Muscle layer of duodenum (tissue), 2 donors: ENCODE measurements at regions not wholly inside any gene's neighbourhood (a gene's known extent, or its start where the extent isn't known, plus 50 kb on each side); places are given as distances from the start of the nearest gene placed in this dataset.

Source experiments
- H3K27ac ChIP-seq: one replicate; pipeline ENCODE4 v1.7.0; 2013; ENCODE audit warnings: mild to moderate bottlenecking, low read length
- H3K27me3 ChIP-seq: one replicate; pipeline ENCODE4 v1.7.0; 2013; ENCODE audit warnings: low read depth, mild to moderate bottlenecking, control low read depth, low read length
- H3K36me3 ChIP-seq, 2 donors: one replicate each; pipeline ENCODE4 v1.7.0; 2013; ENCODE audit warnings: low read length in 2 of 2, control low read depth in 1 of 2, mild to moderate bottlenecking in 1 of 2; ENCODE audit not compliant: insufficient read depth in 2 of 2, control insufficient read depth in 1 of 2
- H3K4me1 ChIP-seq, 2 donors: one replicate each; pipeline ENCODE4 v1.7.0; 2013; ENCODE audit warnings: low read length in 2 of 2, mild to moderate bottlenecking in 2 of 2, control low read depth in 1 of 2, moderate library complexity in 1 of 2; ENCODE audit not compliant: insufficient read depth in 2 of 2, control insufficient read depth in 1 of 2
- H3K4me3 ChIP-seq, 2 donors: one replicate each; pipeline ENCODE4 v1.7.0; 2013; ENCODE audit warnings: low read length in 2 of 2, low read depth in 1 of 2, mild to moderate bottlenecking in 1 of 2
- H3K9me3 ChIP-seq, 2 donors: one replicate each; pipeline ENCODE4 v1.7.0; 2013; ENCODE audit warnings: low read length in 2 of 2, control low read depth in 1 of 2, mild to moderate bottlenecking in 1 of 2; ENCODE audit not compliant: control insufficient read depth in 1 of 2
- donor health status: healthy.

DNA sequence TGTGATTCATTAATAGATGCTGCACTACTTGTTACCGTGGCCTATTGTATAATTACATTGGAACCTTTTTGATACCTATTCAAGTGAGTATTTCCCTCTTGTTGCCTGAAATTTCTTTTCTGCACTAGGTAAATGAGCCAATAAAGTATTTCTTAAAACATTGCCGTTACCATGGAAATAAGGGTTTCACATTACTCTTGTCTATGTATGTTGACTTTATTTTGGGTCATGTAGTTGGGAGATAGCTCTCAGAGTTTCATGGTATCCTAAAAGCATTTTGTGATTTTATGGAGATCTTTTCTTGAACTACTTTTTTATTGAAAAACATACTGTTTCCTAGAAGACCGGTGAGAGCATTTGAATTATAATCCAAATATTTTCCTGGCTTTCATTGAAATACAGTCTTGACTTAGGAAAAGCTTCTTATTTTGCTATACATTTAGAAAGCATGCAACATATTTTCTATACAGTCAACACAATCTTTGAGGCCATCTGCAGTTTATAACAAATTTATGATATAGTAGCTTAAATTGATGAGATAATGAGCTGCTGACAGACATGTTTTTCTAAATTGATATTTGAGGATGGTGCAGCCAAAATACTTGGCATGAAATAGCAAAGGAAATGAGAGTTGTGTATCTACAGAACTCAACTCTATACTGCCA lies 650.4 kb downstream of the RFPL4B start:
- no peaks in the 10 kb centered on the region for H3K9me3 ChIP-seq
- H3K27me3 ChIP-seq: no peaks in the 10 kb centered on the region
- no peak overlapping the region for H3K4me3 ChIP-seq
- H3K4me1 ChIP-seq: no peaks in the 10 kb centered on the region
- H3K27ac ChIP-seq: no peak overlapping the region
- no peaks in the 10 kb centered on the region for H3K36me3 ChIP-seq

DNA sequence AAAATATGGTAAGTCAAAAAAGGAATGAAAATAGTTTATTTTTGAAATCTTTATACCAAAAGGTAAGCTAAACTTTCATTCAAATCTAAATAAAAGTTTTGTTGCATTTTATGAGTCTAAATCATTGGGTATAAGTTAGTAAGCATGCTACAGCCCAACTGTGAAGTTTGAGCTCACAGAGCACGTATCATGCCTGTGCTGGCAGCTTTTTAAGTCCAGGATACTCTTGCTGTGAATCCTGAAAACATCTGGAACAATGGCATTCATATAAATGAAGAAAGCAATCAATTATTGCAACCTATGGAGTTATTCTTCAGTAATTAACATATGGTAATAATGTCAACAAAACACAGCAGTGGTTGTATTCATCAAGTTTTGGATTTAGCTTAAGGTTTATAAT lies 656.9 kb downstream of the RFPL4B start:
- H3K4me3 ChIP-seq: no peak overlapping the region
- no peaks in the 10 kb centered on the region for H3K27me3 ChIP-seq
- no peak overlapping the region for H3K27ac ChIP-seq
- no peaks in the 10 kb centered on the region for H3K4me1 ChIP-seq
- no peaks in the 10 kb centered on the region for H3K9me3 ChIP-seq
- H3K36me3 ChIP-seq: no peaks in the 10 kb centered on the region

DNA sequence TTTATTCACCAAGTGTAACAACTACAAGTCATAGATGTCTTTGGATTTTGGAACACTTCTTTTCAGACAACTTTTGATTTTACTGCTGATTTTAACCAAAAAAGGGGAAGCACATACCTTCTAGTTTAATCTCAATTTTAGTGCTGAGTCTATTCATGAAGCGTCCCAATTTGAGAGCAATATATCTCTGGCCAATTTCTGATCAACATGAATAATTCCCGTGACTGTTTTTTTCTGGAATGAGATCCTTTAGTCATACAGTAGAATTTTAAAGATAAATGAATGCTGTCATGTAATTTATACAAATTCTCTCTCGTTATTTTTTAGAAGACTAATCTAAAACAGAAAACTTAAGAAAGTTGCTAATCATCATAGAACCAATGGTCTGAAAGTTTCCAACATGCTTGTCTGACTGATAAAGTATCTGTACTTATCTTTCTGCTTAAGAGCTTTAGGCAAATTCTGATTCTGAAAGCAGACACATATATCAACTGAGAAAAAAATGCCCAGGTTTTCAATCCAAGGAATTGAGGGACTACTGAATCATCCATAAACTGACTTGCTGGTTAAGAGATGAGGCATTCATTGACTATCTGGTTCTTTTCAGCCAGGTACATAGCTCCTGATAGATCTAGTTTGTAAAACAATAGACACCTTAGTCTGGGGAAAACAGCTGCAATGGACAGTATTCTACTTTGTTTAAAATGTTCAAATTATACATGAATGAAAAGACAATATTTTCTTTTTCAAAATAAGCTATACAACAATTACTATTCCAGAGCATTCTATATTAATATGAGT lies 657.5 kb downstream of the RFPL4B start:
- H3K36me3 ChIP-seq: no peaks in the 10 kb centered on the region
- H3K4me1 ChIP-seq: no peaks in the 10 kb centered on the region
- H3K27ac ChIP-seq: no peak overlapping the region
- no peak overlapping the region for H3K4me3 ChIP-seq
- no peaks in the 10 kb centered on the region for H3K9me3 ChIP-seq
- H3K27me3 ChIP-seq: no peaks in the 10 kb centered on the region

DNA sequence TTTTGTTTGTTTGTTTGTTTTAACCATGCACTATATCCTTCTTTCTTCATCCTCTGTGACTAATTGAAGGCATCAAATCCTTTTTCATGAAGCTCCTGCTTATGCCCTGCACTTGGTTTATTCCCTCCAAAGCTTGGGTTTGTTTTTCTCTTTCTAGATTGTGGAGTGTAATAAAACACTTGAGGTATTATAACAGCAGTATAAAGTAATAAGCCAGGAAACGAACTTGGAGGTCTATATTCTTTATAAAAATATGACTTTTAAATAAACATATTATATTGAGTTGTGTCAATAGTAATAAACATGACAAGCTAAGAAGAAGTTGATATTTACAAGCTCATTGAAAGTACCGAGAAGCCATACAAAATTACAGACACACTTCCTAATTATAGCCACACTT lies 659.4 kb downstream of the RFPL4B start:
- no peaks in the 10 kb centered on the region for H3K36me3 ChIP-seq
- no peaks in the 10 kb centered on the region for H3K4me1 ChIP-seq
- no peak overlapping the region for H3K27ac ChIP-seq
- no peaks in the 10 kb centered on the region for H3K9me3 ChIP-seq
- H3K4me3 ChIP-seq: no peak overlapping the region
- H3K27me3 ChIP-seq: no peaks in the 10 kb centered on the region

DNA sequence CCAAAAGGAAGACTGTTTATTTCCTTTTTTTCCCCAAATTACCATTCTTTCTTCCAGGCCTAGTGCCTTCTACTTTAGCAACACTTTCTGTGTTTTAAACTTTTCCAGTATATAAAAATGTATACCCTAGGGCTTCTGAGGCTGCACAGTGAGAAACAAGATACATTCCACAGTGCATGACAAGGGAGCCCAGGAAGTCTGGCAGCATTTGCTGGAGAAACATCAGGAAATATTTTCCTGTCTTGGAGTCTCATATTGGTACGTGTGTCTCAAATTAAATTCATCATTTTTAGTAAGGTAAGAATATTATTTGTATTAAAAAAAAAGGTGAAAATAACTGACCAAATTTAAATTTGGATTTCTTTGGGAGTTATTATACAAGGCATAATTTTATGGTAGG lies 662.6 kb downstream of the RFPL4B start:
- no peaks in the 10 kb centered on the region for H3K36me3 ChIP-seq
- H3K27me3 ChIP-seq: no peaks in the 10 kb centered on the region
- H3K9me3 ChIP-seq: no peaks in the 10 kb centered on the region
- no peak overlapping the region for H3K4me3 ChIP-seq
- no peak overlapping the region for H3K27ac ChIP-seq
- H3K4me1 ChIP-seq: peaks cover 0 to 7% of the 10 kb centered on the region in 2 donors

DNA sequence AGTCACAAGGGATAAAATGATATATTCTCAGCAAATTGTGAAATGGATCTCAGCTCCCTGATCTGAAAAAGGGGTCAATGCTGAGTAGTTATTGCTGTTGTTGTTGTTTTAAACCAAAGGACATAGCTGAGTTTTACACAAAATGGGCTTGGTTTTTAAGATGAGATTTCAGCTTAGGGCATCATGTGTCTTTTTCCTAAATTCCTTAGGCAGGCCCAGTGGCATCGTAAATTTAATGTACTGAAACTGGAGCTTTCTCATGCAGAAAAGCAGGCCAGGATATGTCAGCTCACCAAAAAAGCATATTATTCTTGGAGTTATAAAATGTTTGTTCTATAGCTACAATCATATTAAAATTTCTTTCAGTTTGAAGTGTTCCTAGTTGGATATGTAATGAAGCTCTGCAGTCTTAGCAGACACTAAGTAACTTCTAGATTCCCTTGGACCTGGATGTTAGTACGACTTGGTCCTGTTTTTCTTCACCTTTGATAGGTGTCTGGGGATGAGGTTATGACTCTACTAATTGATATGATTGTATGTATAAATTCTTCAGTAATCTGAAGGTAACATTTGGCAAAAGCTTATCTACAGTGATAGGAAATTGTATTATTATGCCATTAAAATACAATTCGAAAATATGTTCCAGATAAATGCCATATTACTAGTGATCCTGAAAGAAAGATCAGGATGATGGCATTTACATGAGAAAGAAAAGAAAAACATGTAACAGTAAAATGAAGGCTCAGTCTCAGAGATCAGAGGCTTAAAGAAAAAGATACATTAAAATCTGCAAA lies 663.3 kb downstream of the RFPL4B start:
- H3K36me3 ChIP-seq: no peaks in the 10 kb centered on the region
- no peaks in the 10 kb centered on the region for H3K9me3 ChIP-seq
- no peaks in the 10 kb centered on the region for H3K27me3 ChIP-seq
- no peak overlapping the region for H3K4me3 ChIP-seq
- H3K4me1 ChIP-seq: peaks cover 0 to 7% of the 10 kb centered on the region in 2 donors
- H3K27ac ChIP-seq: no peak overlapping the region

DNA sequence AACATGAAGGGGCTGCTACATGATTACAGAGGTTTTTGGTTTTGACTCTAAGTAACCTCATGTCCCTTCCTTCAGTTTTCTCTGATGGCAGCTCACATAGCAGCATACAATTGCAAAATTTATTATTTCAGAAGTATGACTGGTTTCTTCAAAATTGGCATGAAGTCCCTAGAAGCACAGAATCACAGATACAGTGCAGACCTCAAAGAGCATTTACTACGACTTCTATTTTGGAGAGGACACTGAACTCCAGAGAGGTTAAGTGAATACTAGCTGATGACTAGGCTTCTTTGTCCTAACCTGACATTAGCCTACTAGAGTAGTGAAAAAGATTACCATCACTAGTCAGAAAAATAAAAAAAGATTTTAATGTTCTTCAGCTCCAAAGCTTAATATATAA lies 664.3 kb downstream of the RFPL4B start:
- no peaks in the 10 kb centered on the region for H3K9me3 ChIP-seq
- no peaks in the 10 kb centered on the region for H3K36me3 ChIP-seq
- no peak overlapping the region for H3K4me3 ChIP-seq
- no peaks in the 10 kb centered on the region for H3K27me3 ChIP-seq
- no peak overlapping the region for H3K27ac ChIP-seq
- peaks cover 0 to 7% of the 10 kb centered on the region in 2 donors for H3K4me1 ChIP-seq

DNA sequence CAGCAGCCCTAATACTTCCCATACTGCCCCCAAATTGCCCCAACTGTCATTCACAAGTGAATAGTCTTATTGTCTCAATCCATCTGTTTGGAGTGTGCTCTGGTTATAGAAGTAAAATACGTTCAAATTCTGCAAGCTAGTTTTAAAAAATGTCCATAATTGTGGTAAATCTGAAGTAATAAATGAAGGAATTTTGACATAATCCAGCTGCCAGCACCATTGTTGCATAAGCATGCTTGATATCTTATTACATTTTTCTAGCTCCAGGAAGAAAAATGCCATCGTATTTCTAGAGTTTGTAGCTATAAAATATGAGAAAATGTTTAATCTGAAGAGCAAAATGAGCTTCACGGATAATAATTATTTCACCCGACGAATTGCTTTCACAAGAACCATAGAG lies 664.7 kb downstream of the RFPL4B start:
- Histone ChIP-seq H3K27ac (no peak overlapping the region), H3K4me3 (no peak overlapping the region), H3K9me3 (no peaks in the 10 kb centered on the region), H3K27me3 (no peaks in the 10 kb centered on the region), H3K36me3 (no peaks in the 10 kb centered on the region), H3K4me1 (peaks cover 0 to 7% of the 10 kb centered on the region in 2 donors)

DNA sequence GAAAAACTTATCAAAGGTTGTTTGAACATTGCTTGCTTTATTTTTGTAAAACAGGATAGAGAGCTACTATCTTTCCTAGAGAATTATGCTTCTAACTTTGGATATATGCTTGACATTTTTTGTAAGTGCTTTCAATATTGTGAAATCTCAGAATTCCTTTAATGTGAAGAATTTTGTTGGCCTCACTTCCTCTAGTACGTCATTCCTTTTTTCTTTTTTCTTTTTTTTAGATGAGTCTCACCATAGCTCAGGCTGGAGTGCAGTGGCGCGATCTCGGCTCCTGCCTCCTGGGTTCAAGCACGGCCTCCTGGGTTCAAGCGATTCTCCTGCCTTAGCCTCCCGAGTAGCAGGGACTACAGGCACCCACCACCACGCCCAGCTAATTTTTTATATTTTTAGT lies 668.1 kb downstream of the RFPL4B start:
- no peak overlapping the region for H3K4me3 ChIP-seq
- H3K4me1 ChIP-seq: peaks cover 4 to 7% of the 10 kb centered on the region in 2 donors
- no peak overlapping the region for H3K27ac ChIP-seq
- H3K9me3 ChIP-seq: no peaks in the 10 kb centered on the region
- H3K27me3 ChIP-seq: no peaks in the 10 kb centered on the region
- no peaks in the 10 kb centered on the region for H3K36me3 ChIP-seq

DNA sequence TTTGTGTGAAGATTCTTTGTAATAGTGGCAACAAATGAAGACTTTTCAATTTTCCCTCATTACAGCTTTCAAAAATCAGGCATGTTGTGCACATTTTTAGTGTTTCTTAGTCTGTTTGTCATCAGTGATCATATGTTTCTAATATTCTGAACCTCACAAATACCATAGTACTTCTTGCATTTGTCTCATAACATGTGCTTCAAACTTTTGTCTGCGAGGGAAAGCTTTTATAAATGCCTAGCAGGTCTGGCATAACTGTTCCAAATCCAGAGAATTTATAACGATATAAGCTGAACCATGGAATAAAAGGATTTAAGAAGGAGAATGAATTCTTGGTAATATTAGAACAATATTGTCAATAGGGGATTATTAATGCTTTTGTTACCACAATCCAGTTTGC lies 670.2 kb downstream of the RFPL4B start:
- no peak overlapping the region for H3K27ac ChIP-seq
- H3K36me3 ChIP-seq: no peaks in the 10 kb centered on the region
- no peak overlapping the region for H3K4me3 ChIP-seq
- no peaks in the 10 kb centered on the region for H3K9me3 ChIP-seq
- peaks cover 4 to 7% of the 10 kb centered on the region in 2 donors for H3K4me1 ChIP-seq
- H3K27me3 ChIP-seq: no peaks in the 10 kb centered on the region

DNA sequence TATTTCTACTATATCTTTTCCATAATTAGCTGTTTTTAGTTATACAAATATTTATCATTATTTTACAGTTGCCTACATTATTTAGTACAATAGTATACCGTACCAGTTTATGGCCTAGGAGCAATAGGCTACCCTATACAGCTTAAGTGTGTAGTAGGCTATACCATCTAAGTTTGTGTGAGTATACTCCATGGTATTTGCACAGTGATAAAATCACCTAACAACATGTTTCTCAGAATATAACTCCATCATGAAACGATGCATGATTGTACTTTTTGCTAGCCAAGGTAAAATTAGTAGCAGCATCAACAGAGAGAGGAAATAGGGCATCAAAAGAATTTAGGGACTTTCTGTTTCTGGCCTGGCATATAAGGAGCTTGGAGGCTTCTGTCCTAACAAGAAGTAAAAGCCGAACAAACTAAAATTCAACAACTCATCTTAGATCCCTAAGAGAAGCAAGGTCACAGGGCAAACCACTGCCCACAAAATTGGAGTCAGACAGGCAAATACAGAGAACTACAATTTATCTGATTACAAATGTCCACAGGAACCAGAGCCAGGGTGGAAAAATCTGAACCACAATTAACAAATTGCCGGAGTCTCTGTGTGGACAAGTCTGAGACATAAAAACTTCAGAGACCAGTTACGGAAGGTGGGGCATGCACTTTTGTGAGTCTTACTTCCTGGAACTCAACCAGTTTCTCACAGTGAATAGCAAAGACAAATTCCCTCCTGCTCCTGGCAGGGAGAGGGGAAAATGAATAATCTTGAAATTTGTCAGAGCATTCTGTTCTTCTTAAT lies 671.4 kb downstream of the RFPL4B start:
- Histone ChIP-seq H3K4me1 (peaks cover 0 to 4% of the 10 kb centered on the region in 2 donors), H3K27ac (peak overlapping the region; percentile 3)

More for the DNA sequence above, 671.4 kb downstream of the RFPL4B start:
- Histone ChIP-seq H3K27me3 (no peaks in the 10 kb centered on the region), H3K36me3 (no peaks in the 10 kb centered on the region), H3K4me3 (no peak overlapping the region), H3K9me3 (no peaks in the 10 kb centered on the region)
